M059J (cell line): ENCODE measurements at regions not wholly inside any gene's neighbourhood (a gene's known extent, or its start where the extent isn't known, plus 50 kb on each side); places are given as distances from the start of the nearest gene placed in this dataset.
"Not testable (repeated sequence)": the region's sequence is repeated elsewhere in the genome, so short reads cannot be mapped to it uniquely, and the experiment has no call there.

Experiments
- DNase-seq: peaks from one replicate; pipeline ENCODE4 v3.0.0-alpha.2; 2012; ENCODE audit warnings: low read depth

DNA sequence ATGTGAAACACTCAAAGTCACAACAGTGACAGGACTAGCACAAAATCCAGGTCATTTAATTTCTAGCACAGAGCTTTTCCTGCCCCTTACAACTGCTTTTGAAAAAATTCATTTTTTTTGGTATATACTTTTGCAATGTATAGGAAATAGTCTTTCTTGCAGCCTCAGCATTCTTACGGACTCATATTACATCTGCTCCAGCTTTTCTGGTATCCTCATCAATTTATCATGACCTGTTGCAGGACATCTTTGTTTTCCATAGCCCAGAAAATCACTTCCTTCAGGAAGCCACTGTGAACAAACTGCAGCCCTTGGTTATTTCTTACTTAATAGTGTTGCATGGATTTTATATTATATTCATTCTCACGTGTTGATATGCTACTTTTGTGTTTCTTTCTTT, 347.9 kb upstream of the MTPN start:
- DNase-seq: no peak

DNA sequence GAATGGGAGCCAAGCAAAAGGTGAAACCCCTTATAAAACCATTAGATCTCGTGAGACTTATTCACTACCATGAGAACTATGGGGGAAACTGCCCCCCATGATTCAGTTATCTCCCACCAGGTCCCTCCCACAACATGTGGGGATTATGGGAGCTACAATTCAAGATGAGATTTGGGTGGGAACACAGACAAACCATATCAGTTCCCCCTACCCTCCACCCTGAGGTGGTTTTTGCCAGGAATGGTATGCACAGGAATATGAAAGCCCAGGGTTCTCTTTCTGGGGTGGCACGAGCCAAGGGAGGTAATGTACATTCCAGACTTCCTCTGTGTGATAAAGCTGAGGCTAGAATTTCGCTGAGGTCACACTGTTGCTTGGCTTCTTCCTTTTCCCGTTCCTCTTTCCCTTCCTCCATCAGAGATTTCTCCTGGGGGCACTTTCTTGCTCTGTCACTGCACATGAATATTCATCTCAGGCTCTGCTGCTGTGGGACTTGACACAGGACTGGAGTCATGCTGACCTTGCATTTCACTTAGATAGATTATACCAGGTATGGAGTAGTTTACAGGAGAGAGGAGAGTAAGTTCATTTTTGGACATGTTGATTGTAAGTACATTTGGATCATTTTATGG, 347.0 kb upstream of the MTPN start:
- DNase-seq: no peak

DNA sequence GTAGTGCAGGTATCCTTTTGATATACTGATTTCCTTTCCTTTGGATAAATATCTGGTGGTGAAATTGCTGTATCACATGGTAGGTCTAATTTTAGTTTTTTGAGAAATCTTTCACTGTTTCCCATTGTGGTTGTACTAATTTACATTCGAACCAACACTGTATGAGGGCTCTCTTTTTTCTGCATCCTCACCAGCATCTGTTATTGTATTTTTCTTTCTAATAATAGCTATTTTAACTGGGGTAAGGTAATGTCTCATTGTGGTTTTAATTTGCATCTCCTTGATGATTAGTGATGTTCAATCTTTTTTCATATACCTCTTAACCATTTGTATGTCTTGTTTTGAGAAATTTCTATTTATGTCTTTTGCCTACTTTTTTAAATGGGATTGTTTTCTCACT, 335.4 kb upstream of the MTPN start:
- DNase-seq: no peak

DNA sequence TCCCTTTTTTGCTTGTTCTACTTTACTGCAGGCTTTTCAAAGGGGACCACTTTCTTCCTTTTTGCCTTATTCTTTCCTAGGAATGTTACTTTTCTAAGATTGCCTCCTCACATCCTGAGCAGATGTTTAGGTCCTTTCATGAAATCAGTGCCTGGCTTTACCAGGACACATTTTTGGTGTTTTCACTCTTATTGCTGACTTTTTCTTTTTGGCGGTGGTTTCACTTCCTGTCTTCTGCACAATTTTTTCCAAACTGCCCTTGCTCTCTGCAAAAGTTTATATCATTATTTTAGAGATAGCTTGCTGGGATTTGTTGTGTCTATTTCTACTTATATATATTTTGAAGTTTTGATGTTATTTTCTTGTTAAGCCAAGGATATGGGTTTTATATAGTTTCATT, 332.2 kb upstream of the MTPN start:
- no peak for DNase-seq

DNA sequence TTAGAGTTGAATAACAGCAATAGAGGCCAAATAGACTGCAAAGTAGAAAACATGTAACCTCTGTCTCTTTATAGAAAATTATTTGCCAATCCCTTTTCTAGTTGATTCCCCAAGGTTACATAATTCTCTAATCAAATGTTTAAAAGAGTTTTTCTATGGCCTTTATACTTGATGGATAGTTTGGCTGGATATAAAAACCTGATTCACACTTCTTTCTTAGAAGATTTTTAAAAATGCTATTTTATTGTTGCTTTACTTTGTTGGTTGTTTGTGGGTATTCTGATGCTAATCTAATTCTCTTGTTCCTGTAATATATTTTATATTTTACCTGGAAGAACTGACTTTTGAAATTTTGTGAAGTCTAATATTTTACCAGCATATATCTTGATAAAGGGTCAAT, 331.1 kb upstream of the MTPN start:
- DNase-seq: no peak

DNA sequence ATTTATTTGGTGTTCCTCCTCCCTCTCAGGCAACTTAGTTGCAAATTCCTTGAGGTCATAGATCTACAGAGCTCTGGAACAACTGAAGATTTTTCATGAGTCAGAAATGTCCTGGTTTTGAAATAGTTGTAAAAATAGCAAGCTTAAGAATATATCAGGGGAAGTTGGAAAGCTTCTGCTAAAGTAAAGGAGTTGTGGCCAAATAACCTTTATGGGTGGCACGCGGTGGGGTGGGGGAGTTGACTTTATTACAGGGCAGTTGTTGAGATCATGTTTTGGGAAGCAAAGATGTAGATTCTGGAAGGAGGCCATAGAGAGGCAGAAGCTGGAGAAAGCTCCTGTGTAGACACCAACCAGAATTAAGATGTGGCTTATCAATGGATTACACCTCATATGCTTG, 326.0 kb upstream of the MTPN start:
- peak; percentile 49 for DNase-seq

DNA sequence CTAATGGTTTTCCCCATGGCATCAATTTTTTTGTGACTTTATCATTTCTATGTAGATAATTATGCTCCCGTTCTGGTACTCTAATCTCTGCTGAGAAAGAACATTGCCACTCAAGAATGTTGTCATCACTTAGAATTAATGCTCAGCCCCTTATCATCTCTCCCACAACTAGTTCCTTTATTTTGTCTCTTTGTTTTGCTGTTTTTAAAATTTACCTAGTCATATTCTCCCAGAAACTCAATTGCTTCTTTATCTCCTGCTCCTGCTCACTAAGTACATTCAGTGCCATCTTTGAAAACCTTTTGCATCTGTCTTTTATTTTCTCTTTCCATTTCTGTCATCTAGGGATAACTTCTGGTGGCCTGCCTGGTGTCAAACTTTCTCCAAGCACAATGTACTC, 324.9 kb upstream of the MTPN start:
- no peak for DNase-seq

DNA sequence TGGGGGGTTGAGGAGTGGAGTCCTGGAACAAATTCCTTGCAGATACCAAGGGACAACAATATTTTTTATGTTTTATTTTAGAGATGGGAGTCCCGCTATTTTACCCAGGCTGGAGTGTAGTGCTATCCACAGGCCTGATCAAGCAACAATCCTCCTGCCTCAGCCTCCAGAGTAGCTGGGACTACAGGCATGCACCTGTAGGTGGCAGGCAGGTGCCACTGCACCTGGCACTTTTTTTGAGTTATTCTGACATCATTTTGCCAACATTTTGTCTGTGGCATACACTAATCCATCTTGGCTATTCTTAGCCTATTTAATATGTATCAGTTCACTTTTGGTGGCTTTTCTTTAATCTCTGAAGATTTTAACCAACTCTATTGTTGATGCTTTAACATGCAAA, 317.8 kb upstream of the MTPN start:
- no peak for DNase-seq

DNA sequence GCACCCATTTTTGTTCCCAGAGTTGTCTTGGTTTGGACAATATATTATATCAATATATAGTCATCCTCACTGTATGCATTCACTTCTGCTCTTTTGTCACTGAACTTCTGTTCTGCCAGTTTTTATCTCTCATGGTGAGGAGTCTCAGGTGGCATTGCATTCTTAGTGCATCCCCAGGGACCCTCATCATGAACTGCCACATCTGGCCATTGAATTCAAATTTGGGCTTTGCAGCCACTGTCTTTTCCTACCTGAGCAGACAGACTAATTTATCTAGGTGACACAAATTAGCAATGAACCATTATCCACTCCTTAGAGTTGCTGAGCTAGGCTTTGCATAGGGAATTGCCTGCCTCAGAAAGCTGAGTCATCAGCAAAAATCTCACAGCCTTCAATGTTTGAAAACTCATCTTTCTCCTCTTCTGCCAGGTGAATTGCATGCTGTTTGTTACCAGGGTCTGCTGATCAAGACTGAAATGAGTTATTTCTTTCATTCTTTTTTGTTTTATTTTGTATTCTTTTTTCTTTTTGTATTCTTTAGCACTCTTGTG, 316.8 kb upstream of the MTPN start:
- DNase-seq: no peak

DNA sequence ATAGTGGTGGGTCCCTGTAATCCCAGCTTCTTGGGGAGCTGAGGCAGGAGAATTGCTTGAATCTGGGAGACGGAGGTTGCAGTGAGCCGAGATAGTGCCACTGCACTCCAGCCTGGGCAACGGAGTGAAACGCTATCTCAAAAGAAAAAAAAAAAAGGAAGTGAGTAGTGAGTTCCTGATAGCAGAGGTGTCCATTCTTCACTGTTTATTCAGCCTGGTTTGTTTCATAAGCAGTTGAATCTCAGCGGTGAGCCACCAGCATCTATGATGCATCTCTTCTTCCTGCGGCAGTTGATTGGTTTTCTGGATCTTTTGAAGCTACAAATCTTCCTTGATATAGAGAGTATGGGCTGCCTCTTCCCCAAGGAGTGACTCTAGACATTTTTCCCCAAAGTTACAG, 316.1 kb upstream of the MTPN start:
- peak; percentile 25 for DNase-seq

DNA sequence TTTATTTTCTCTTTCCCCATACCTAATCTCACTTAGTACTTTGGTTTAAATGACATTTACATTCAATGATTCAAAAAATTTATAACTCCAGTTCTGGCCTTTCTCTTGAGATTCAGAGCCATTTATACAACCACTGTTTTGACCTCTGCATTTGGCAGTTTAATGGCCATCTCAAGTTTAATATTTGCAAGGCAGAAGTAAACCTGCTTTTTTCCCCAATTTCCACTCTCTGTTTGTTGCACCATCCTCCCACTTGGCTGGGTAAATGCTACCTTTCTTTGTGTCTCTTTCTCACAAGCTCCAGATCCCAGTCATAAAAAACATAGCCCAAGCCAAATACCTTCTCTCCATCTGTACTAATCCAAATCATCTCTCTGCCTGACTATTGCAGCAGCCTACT, 315.2 kb upstream of the MTPN start:
- no peak for DNase-seq

DNA sequence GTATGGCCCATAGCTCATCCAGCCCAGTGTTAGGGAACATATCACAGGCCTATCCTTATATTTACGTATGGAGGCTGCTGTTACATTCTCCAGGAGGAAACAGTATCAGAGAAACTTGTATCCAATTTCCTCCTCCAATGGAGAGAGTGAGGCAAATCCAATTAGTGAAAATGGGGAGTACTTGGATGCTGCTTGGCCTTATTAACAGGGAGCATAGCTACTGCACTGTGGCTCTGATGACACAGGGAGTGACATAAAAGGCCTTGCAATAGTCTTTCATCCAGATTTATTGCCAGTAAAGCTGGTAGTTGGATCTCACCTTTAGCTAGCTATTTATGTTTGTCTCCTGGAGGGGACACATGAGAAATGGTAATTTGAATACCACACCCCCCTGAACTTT, 313.2 kb upstream of the MTPN start:
- no peak for DNase-seq

DNA sequence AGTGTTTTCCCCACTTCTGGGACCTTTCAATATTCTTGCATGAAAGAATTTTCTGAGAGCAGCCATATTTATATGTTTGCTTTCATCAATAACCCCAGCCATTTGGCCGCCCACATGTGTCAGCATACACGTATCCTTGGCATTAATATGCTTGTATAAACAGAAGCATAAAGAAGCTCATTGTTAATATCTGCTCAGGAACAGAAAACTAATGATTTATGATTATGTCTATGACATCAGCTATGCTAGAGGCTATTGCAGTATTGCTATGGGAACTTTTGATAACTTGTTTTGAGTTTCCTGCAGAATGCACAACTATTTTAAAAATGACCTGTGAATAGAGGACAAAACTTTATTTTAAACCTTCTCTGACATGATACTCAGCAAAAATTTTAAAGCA, 300.9 kb upstream of the MTPN start:
- no peak for DNase-seq

DNA sequence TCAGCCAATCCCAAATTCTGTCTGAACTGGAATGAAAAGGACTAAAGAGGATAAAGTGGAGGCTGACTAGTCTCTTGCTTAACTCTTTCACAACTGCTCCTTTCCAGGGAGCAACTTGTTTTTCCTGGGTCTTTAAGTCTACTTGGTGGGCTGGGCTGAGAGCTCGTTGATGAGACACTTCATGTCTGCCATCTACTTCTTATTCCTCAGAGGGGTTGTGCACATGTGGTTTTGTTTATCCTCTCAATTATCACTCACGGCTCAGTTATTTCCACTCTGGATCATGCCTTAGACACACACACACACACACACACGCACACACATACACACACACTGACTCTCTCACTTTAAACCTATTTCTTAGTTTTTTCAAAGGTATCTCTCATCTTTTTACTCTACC, 298.6 kb upstream of the MTPN start:
- DNase-seq: no peak

DNA sequence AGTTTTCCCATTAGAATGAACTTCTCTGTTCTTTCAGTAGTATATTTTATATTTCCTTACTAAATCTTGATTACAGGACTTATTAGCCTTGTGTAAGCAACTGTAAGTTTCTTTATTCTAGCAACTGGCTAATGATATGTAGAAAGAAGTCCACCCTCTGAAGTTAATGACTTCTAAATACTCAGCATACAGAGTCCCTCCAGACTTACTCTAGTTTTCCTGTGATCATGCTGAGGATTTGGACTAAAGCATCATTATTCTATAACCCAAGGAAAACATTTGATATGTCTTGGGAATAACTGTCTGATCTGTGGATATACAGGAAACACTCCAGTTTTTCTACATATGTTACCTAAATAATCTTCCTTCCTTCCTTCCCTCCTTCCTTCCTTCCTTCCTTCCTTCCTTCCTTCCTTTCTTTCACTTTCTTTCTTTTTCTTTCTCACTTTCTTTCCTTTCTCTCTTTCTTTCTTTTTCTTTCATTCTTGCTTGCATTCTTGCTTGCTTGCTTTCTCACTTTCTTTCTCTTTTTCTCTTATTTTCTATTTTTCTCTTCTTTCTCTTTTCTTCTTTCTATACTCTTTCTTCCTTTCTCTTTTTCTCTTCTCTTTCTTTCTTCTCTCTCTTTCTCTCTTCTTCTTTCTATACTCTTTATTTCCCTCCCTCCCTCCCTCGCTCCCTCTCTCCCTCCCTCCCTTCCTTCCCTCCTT, 297.6 kb upstream of the MTPN start:
- DNase-seq: no peak

DNA sequence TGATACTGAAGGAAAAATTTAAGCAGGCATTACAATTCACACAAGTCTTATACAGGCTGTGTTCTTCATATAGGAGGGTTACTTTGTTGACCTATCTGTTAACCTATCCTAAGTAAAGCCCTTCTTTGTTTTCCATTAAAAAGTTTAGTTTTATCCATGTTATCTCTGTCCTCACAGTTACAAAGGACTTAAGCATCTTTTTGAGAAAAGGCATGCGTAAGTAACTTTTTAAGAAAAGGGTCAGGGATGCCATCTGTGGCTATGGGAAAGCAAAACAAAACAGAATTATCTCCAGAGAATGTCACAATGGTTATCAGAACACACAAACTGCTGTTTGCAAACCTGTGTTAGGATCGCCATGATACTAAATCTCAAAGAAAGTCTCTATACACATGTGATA, 295.8 kb upstream of the MTPN start:
- no peak for DNase-seq

DNA sequence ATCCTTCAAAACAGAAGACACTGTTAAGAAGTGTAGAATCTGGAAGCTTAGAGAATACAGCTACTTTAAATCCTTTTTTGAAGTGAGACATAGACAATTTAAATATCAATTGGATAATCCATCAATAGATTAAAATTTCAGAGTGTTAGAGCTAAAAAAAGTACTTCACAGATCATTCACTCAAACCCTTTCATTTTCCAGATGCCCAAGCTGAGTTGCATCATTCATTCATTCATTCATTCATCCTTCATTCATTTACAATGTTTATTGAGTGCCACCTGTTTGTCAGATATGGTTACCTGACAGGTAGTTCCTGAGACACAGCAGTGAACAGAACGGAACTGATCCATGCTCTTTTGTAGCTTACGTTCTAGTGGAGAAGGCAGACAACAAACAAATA, 290.7 kb upstream of the MTPN start:
- no peak for DNase-seq

DNA sequence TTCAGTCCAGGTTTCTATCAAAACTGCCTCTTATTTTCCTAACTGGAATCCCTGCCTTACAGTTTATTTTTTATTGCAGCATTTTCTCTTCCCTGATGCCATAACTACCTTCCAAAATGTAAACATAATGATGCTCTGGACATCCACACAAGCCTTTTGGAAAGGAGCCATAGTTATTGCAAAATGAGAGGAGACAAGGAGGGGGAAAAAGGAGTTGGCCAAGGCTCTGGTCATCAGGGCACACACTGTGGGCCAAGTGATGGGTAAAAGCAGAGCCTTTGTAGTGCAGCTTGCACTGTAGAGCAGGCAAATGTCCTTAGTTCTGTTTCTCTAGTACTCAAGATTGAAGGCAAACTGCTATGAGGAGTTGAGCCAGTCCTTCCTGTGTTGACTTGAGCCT, 289.3 kb upstream of the MTPN start:
- no peak for DNase-seq

DNA sequence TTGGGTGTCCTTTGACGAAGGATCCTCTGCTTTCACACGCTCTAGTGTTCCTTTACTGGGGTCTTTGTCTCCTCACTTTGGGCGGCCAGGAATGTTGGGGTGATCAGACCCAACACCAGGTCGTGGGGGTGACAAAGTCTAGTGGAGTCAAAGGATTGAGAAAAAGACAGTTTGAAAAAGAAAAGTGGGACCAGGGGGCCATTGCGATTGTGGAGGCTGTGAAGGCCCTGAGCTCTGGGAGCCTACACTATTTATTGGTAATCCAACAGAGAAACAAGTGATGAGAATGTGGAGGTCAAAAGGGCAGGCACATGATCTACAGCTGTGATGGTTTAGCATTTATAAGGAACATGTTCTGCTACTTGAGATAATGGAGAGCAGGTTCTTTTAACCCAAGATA, 287.1 kb upstream of the MTPN start:
- DNase-seq: not testable (repeated sequence)

DNA sequence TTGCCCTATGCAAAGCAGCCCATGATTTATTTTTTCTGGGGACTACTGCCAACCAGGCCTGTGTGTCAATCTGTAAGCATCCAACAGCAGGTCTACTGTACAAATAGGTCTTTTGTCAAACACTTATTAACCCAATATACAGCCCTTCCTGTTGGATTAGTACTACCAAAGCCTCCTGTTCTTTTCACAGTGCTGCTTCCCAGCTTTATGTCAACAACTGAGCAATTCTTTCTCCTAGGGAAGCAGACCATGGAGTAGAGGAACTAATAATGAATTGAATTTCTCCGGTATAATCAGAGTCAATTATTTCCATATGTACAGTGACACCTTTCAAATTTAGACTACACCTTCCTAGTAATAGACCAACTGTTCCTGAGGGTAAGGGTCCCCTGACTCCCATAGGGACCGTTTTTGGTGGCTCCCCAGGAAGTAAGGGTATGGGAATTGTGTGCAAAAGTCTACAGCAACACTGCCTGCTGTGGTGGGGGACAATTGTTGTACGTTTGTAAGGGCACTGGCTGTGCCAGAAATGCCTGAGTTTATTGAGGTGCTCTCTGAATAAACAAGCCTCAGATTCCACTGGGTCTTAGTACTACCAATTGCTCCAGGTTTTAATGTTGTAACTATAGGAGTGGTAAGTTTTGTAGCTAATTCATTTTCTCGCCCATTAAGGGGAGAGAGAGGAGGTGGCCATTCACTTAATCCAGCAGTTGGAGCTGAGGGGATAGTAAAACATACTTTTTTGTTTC, 286.1 kb upstream of the MTPN start:
- not testable (repeated sequence) for DNase-seq

DNA sequence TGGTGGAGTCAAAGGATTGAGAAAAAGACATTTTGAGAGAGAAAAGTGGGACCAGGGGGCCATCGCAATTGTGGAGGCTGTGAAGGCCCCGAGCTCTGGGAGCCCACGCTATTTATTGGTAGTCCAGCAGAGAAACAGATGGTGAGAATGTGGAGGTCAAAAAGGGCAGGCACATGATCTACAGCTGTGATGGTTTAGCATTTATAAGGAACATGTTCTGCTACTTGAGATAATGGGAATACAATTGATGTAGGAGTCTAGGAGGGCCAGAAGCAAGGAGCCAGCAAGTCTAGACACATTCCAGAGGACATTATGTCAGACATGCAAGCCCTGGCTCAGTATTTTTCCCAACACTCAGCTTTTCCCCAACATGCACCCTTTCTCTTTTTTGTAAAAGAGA, 283.4 kb upstream of the MTPN start:
- DNase-seq: not testable (repeated sequence)

DNA sequence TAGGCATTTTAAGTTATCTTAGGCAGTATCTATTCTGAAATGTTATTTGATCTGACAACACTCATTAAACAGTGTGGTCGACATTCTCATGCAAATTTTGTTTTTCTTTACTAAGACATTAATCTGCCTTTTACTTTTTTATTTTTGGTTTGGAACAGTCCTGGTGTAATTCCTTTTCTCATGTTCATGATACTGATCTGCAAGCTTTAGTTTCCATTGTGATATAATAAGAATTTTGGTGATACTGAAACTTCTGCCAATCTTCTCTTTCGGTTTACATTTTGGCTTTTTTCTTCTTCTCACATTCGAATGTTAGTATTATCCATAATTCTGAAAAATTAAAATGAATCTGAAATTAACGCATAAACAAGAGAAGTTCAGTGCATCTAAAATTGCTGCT, 281.9 kb upstream of the MTPN start:
- no peak for DNase-seq

DNA sequence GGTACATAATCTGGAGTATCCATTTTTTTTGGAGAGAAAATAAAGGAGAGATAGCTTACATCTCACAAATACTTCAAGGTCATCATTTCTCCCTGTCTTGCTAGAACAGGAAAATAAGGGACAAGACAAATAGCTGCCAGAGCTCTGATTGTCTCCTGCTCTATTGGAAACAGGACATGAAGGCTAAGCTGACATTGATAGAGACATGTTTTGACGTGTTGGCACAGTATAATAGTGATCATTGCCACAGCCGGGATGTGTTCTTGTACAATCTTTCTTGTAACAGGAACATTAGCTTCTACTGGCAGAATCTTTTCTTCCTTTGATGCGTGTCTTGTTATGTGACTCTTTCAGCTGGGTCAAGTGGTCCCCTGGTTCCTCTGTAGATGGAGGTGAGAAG, 279.3 kb upstream of the MTPN start:
- no peak for DNase-seq
